Upper lobe of right lung (tissue), 1 donor: ENCODE measurements at regions not wholly inside any gene's neighbourhood (a gene's known extent, or its start where the extent isn't known, plus 50 kb on each side); places are given as distances from the start of the nearest gene placed in this dataset.
A peak's percentile ranks its signal among the peaks of the same experiment; 100 is the strongest.

Experiments used
- ATAC-seq: fragments of 200-7000 bp; cut with Tn5 transposase; one replicate; pipeline ENCODE4 v1.9.1; 2020; ENCODE audit warnings: mild to moderate bottlenecking, moderate library complexity
- DNase-seq: peaks from one replicate; pipeline ENCODE4 v3.0.0-alpha.2; 2020
- H3K27ac ChIP-seq: fragments of 200-600 bp; one replicate; pipeline ENCODE4 v1.8.0; 2022
- H3K27me3 ChIP-seq: fragments of 200-600 bp; one replicate; pipeline ENCODE4 v1.8.0; 2022; ENCODE audit warnings: mild to moderate bottlenecking
- H3K36me3 ChIP-seq: fragments of 200-600 bp; one replicate; pipeline ENCODE4 v1.8.0; 2022
- H3K4me1 ChIP-seq: fragments of 200-600 bp; one replicate; pipeline ENCODE4 v1.8.0; 2022
- H3K4me3 ChIP-seq: fragments of 200-600 bp; one replicate; pipeline ENCODE4 v1.8.0; 2022; ENCODE audit warnings: mild to moderate bottlenecking
- H3K9me3 ChIP-seq: fragments of 200-600 bp; one replicate; pipeline ENCODE4 v1.8.0; 2022
- CTCF ChIP-seq: fragments of 200-600 bp; IDR thresholded peaks from one replicate; pipeline ENCODE4 v1.8.0; 2022; ENCODE audit warnings: antibody characterized with exemption
- intact Hi-C: fragments of 100-400 bp; cut with DNase I; formaldehyde crosslinking; loops from one replicate; pipeline ENCODE4 v1.11.0; 2022
- donor health status: DM: no; HTN: yes; CAD: no; lungs with severe emphysema.

DNA sequence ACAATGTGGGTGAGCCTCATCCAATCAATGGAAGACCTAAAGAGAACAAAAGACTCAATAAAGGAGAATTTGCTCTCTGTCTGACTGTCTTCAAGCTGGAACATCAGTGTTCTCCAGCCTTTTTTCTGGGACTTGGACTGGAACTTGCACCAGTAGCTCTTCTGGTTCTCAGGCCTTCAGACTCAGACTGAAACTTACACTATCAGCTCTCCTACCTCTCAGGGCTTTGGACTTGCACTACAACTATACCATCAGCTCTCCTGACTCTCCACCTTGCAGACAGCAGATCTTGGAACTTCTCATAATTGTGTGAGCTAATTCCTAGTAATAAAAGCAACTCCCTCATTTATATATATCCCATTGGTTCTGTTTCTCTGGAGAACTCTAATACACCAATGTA lies 185.9 kb downstream of the SMIM20 start:
- Histone ChIP-seq H3K27me3 (peaks cover 3% of the 10 kb centered on the region), H3K4me3 (no peak overlapping the region), H3K4me1 (no peaks in the 10 kb centered on the region), H3K36me3 (no peaks in the 10 kb centered on the region), H3K9me3 (no peaks in the 10 kb centered on the region), H3K27ac (no peak overlapping the region)
- DNase-seq (no peak), ATAC-seq (no peak)
- no peak for TF ChIP-seq CTCF
- intact Hi-C loops = no loop called here

GRCh38 chr4:26101011-26101410 lies 187.0 kb downstream of the SMIM20 start:
- Histone ChIP-seq H3K36me3 (no peaks in the 10 kb centered on the region), H3K4me1 (peaks cover under 1% of the 10 kb centered on the region), H3K27me3 (no peaks in the 10 kb centered on the region), H3K27ac (no peak overlapping the region), H3K9me3 (no peaks in the 10 kb centered on the region), H3K4me3 (no peak overlapping the region)
- no peak for TF ChIP-seq CTCF
- ATAC-seq (no peak), DNase-seq (no peak)
- intact Hi-C loops = no loop called here

DNA sequence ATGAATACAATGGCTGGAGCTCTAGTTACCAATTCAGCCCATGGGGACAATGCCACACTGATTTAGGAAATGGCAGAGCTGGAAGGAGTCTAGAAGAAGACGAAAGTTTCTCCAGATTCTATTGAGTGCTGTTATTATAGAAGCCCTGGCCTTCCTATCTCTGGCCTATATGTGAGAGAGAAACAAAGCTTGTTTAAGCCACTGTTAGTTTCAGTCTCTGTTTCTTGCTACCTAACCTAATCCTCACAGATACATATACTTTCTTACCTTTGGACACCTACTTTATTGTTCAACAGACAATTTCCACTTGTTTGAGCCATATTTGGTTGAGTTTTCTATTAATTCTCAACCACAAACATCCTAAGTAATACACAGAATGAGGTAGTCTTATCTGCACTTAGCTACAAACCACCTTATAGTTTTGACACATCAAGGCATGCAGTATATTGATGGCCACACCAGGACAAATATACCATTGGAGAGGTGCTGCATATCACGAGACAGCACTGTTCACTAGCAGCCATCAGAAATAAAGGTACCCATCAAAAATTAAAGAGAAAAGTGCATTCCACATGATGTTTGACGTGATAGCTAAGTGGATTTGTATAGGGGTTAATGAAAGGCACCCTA lies 190.2 kb downstream of the SMIM20 start:
- TF ChIP-seq CTCF = no peak
- no peak for ATAC-seq
- intact Hi-C loops = no loop called here
- no peaks in the 10 kb centered on the region for H3K36me3 ChIP-seq
- H3K27ac ChIP-seq = no peak overlapping the region
- H3K4me1 ChIP-seq = peaks cover 6% of the 10 kb centered on the region
- DNase-seq = no peak
- H3K27me3 ChIP-seq = no peaks in the 10 kb centered on the region
- H3K4me3 ChIP-seq = no peak overlapping the region
- no peaks in the 10 kb centered on the region for H3K9me3 ChIP-seq

DNA sequence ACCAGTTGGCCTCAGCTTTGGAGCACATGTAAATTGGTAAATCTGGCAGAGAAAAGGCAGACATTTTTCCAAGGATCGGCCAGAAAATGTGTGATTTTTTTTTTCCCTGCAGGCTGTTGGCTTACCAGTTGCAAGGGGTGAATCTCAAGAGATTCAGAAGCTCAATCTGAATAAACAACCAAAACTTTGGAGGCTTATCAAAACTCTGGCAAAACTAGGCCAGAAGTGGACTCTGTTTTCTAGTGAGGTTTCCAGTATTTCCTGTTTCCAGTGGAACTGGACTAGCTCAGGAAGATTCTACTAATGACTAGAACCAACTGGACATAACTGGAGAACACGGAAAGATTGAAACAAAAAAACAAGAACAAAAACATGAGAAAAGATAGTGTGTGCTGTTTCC lies 191.3 kb downstream of the SMIM20 start:
- Histone ChIP-seq H3K36me3 (no peaks in the 10 kb centered on the region), H3K9me3 (no peaks in the 10 kb centered on the region), H3K27me3 (no peaks in the 10 kb centered on the region), H3K27ac (no peak overlapping the region), H3K4me1 (peaks cover 6% of the 10 kb centered on the region), H3K4me3 (no peak overlapping the region)
- intact Hi-C loops = no loop called here
- TF ChIP-seq CTCF = no peak
- no peak for ATAC-seq
- no peak for DNase-seq

- H3K27ac ChIP-seq = no peak overlapping the region
- peak; percentile 33 for ATAC-seq
These were observed 192.0 kb downstream of the SMIM20 start for GRCh38 chr4:26105815-26106699.

More at GRCh38 chr4:26105815-26106699, 192.0 kb downstream of the SMIM20 start:
- DNase-seq = no peak
- peaks cover 6% of the 10 kb centered on the region for H3K4me1 ChIP-seq
- no peaks in the 10 kb centered on the region for H3K36me3 ChIP-seq
- H3K9me3 ChIP-seq = no peaks in the 10 kb centered on the region
- intact Hi-C loops = no loop called here
- no peak for TF ChIP-seq CTCF
- H3K4me3 ChIP-seq = no peak overlapping the region
- no peaks in the 10 kb centered on the region for H3K27me3 ChIP-seq
